ENCODE measurements at regions not wholly inside any gene's neighbourhood (a gene's known extent, or its start where the extent isn't known, plus 50 kb on each side); places are given as distances from the start of the nearest gene placed in this dataset.

DNA sequence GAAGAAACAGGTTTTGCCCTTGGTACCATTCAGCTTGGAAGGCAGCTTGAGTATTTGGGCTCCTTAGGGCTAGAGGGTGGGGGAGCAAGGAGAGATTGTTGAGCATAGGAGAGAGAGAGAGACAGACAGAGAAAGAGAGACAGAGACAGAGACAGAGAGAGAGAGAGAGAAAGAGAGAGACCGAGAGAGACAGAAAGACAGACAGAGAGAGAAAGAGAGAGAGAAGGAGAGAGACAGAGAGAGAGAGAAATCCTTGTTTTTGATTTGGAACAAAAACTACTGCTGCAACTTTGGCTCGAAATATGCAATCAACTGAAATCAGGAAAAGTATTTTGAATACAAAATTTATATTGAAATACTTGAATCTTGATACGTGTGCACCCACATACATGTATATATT is 85.8 kb upstream of the ZNF536 start:
- Histone ChIP-seq H3K27me3 (ENCODE audit: low read depth, low read length) (peaks cover 20% of the 10 kb centered on the region; the same call in 1 of the 2 replicates), H3K79me2 (ENCODE audit: low read length) (no peaks in the 10 kb centered on the region), H3K4me2 (ENCODE audit: low read length) (no peak overlapping the region), H3K4me1 (ENCODE audit: low read length) (no peaks in the 10 kb centered on the region), H3K36me3 (replicated peaks; ENCODE audit: low read depth, low read length) (no peaks in the 10 kb centered on the region), H3K9ac (ENCODE audit: low read length) (no peak overlapping the region), H3K27ac (ENCODE audit: low read length) (no peak overlapping the region), H4K20me1 (ENCODE audit: insufficient read depth, low read length) (no peaks in the 10 kb centered on the region), H3K4me3 (ENCODE audit: low read length) (no peak overlapping the region), H2AFZ (ENCODE audit: low read depth, low read length) (no peak overlapping the region), H3K9me3 (ENCODE audit: insufficient read depth, low read length) (no peaks in the 10 kb centered on the region)
- no peak for TF ChIP-seq EZH2phosphoT487 (IDR thresholded peaks at IDR 0.05; ENCODE audit: low read depth)
- TF ChIP-seq, protein P1, sequence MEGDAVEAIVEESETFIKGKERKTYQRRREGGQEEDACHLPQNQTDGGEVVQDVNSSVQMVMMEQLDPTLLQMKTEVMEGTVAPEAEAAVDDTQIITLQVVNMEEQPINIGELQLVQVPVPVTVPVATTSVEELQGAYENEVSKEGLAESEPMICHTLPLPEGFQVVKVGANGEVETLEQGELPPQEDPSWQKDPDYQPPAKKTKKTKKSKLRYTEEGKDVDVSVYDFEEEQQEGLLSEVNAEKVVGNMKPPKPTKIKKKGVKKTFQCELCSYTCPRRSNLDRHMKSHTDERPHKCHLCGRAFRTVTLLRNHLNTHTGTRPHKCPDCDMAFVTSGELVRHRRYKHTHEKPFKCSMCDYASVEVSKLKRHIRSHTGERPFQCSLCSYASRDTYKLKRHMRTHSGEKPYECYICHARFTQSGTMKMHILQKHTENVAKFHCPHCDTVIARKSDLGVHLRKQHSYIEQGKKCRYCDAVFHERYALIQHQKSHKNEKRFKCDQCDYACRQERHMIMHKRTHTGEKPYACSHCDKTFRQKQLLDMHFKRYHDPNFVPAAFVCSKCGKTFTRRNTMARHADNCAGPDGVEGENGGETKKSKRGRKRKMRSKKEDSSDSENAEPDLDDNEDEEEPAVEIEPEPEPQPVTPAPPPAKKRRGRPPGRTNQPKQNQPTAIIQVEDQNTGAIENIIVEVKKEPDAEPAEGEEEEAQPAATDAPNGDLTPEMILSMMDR (IDR thresholded peaks at IDR 0.05; ENCODE audit: low read depth, low read length): no peak

DNA sequence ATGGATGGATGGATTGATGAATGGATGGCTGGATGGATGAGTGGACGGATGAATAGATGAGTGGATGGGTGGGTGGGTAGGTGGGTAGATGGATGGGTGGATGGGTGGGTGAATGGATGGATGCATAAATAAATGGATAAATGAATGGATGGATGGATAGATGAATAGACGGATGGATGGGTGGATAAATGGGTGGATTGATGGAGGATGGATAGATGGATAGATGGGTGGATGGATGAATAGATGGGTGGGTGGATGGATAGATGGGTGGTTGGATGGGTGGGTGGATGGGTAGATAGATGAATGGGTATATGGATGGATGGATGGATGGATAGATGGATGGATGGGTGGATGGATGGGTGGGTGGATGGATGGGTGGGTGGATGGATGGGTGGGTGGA is 84.9 kb upstream of the ZNF536 start:
- Histone ChIP-seq H3K4me2 (ENCODE audit: low read length) (no peak overlapping the region), H3K27ac (ENCODE audit: low read length) (no peak overlapping the region), H3K9me3 (ENCODE audit: insufficient read depth, low read length) (no peaks in the 10 kb centered on the region), H3K4me3 (ENCODE audit: low read length) (no peak overlapping the region), H4K20me1 (ENCODE audit: insufficient read depth, low read length) (no peaks in the 10 kb centered on the region), H3K79me2 (ENCODE audit: low read length) (no peaks in the 10 kb centered on the region), H3K9ac (ENCODE audit: low read length) (no peak overlapping the region), H2AFZ (ENCODE audit: low read depth, low read length) (no peak overlapping the region), H3K4me1 (ENCODE audit: low read length) (no peaks in the 10 kb centered on the region), H3K27me3 (ENCODE audit: low read depth, low read length) (peaks cover 20% of the 10 kb centered on the region; the same call in 1 of the 2 replicates), H3K36me3 (replicated peaks; ENCODE audit: low read depth, low read length) (no peaks in the 10 kb centered on the region)
- TF ChIP-seq, protein P1 (IDR thresholded peaks at IDR 0.05; ENCODE audit: low read depth, low read length): no peak
- no peak for TF ChIP-seq EZH2phosphoT487 (IDR thresholded peaks at IDR 0.05; ENCODE audit: low read depth)

DNA sequence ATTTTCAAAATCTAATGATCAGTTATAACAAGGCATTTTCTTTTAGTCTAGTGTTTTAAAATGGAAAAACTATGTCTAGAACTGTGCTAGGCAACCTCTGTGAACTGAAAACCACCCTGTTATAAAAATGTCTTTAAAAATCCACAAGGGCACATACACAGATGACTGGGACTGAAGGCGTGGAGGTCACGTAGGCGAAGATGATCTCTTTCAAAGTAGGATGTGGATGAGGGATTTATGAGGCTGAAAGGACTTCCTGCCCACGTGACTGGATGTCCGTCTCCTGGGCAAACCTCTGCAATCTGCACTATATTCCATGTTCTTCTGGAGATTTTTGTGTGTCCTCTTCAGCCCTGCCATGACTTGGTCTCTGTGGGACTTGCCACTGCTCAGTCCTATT is 84.2 kb upstream of the ZNF536 start:
- H3K4me3 ChIP-seq (ENCODE audit: low read length): no peak overlapping the region
- no peak overlapping the region for H3K27ac ChIP-seq (ENCODE audit: low read length)
- H4K20me1 ChIP-seq (ENCODE audit: insufficient read depth, low read length): no peaks in the 10 kb centered on the region
- H3K9me3 ChIP-seq (ENCODE audit: insufficient read depth, low read length): no peaks in the 10 kb centered on the region
- peaks cover 16% of the 10 kb centered on the region; the same call in 1 of the 2 replicates for H3K27me3 ChIP-seq (ENCODE audit: low read depth, low read length)
- no peak overlapping the region for H2AFZ ChIP-seq (ENCODE audit: low read depth, low read length)
- H3K9ac ChIP-seq (ENCODE audit: low read length): no peak overlapping the region
- no peaks in the 10 kb centered on the region for H3K36me3 ChIP-seq (replicated peaks; ENCODE audit: low read depth, low read length)
- no peaks in the 10 kb centered on the region for H3K4me1 ChIP-seq (ENCODE audit: low read length)
- TF ChIP-seq, protein P1 (IDR thresholded peaks at IDR 0.05; ENCODE audit: low read depth, low read length): no peak
- TF ChIP-seq EZH2phosphoT487 (IDR thresholded peaks at IDR 0.05; ENCODE audit: low read depth): no peak
- H3K4me2 ChIP-seq (ENCODE audit: low read length): no peak overlapping the region
- no peaks in the 10 kb centered on the region for H3K79me2 ChIP-seq (ENCODE audit: low read length)

DNA sequence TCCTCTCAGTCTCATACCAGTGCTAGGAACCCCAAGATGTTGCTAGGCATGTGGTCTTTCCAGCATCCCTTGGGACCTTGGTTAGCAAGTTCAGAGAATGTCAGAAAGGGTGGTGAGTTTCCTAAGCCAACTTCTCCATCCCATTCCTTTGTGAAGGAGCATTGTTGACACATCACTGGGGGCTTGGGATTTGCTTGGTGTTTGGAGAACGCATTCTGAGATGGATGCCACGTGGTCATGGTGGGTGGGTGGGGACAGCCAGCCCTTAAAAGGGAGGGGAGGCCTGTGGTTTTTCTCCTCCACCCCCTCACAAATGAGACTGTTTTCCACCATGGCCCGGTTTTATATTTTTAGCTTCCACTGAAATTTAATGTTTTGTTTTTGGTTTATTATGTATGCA is 83.3 kb upstream of the ZNF536 start:
- Histone ChIP-seq H4K20me1 (ENCODE audit: insufficient read depth, low read length) (no peaks in the 10 kb centered on the region), H2AFZ (ENCODE audit: low read depth, low read length) (no peak overlapping the region), H3K4me2 (ENCODE audit: low read length) (no peak overlapping the region), H3K9me3 (ENCODE audit: insufficient read depth, low read length) (no peaks in the 10 kb centered on the region), H3K9ac (ENCODE audit: low read length) (no peak overlapping the region), H3K36me3 (replicated peaks; ENCODE audit: low read depth, low read length) (no peaks in the 10 kb centered on the region), H3K4me1 (ENCODE audit: low read length) (no peaks in the 10 kb centered on the region), H3K79me2 (ENCODE audit: low read length) (no peaks in the 10 kb centered on the region), H3K27me3 (ENCODE audit: low read depth, low read length) (peaks cover 11% of the 10 kb centered on the region; the same call in 1 of the 2 replicates), H3K4me3 (ENCODE audit: low read length) (no peak overlapping the region), H3K27ac (ENCODE audit: low read length) (no peak overlapping the region)
- TF ChIP-seq EZH2phosphoT487 (IDR thresholded peaks at IDR 0.05; ENCODE audit: low read depth): no peak
- TF ChIP-seq, protein P1 (IDR thresholded peaks at IDR 0.05; ENCODE audit: low read depth, low read length): no peak

Data from OCI-LY3 (cell line).